Right cardiac atrium (tissue), 5 donors: ENCODE measurements at regions not wholly inside any gene's neighbourhood (a gene's known extent, or its start where the extent isn't known, plus 50 kb on each side); places are given as distances from the start of the nearest gene placed in this dataset.

Source experiments
- ATAC-seq, 2 donors: fragments of 200-7000 bp; cut with Tn5 transposase; one replicate each; pipeline versions ENCODE4 v1.8.0 to v1.9.1; 2020; ENCODE audit warnings: moderate library complexity in 2 of 2, mild to moderate bottlenecking in 1 of 2
- DNase-seq, 3 donors: peaks; one replicate each; pipeline ENCODE4 v3.0.0-alpha.2; 2020
- H3K27ac ChIP-seq: one replicate; pipeline ENCODE4 v1.5.1; 2013; ENCODE audit warnings: mild to moderate bottlenecking, low read length, control low read depth, moderate library complexity
- H3K27me3 ChIP-seq: one replicate; pipeline ENCODE4 v1.6.1; 2013; ENCODE audit not compliant: control insufficient read depth, insufficient read depth
- H3K4me1 ChIP-seq: one replicate; pipeline ENCODE4 v1.6.1; 2013; ENCODE audit warnings: low read length; ENCODE audit not compliant: control insufficient read depth, insufficient read depth
- H3K4me3 ChIP-seq: one replicate; pipeline ENCODE4 v1.5.1; 2013; ENCODE audit warnings: low read length, control low read depth
- H3K9me3 ChIP-seq: one replicate; pipeline ENCODE4 v1.6.1; 2013; ENCODE audit warnings: low read length; ENCODE audit not compliant: control insufficient read depth
- WGBS: extraction: QIAGEN DNeasy Blood & Tissue Kit; methylation state at CpG from one replicate; pipeline ENCODE4 v1.1.7; 2013; 5-methylcytosine and 5-hydroxymethylcytosine counted together
- intact Hi-C, 4 donors: fragments of 100-400 bp; cut with DNase I; formaldehyde crosslinking; loops; one replicate each; pipeline versions ENCODE4 v1.11.0 to v1.14.0; 2022 to 2023
- donor health status: healthy with polysubstance abuse.
- donor health status: DM: no; HTN: yes; CAD: no.
- donor health status: DM: no; HTN: no; CAD: no.
- donor health status: DM: no; HTN: yes; CAD: no; lungs with severe emphysema.
- donor health status: DM: yes; HTN: yes; CAD: no.

GRCh38 chr7:17067691-17068090 is 185.9 kb upstream of the AGR3 start:
- intact Hi-C loops: no loop called here
- Histone ChIP-seq H3K4me3 (no peak overlapping the region), H3K9me3 (no peaks in the 10 kb centered on the region), H3K27me3 (no peaks in the 10 kb centered on the region), H3K27ac (no peak overlapping the region), H3K4me1 (no peaks in the 10 kb centered on the region)
- ATAC-seq (no peak), DNase-seq (no peak)
- 67% methylated on average over 1 of the region's 1 CpG for WGBS

- intact Hi-C loops: no loop called here
- no peaks in the 10 kb centered on the region for H3K27me3 ChIP-seq
- H3K9me3 ChIP-seq: no peaks in the 10 kb centered on the region
- ATAC-seq (no peak), DNase-seq (no peak)
- no peak overlapping the region for H3K27ac ChIP-seq
- WGBS: 85% methylated on average over 4 of the region's 4 CpGs
- H3K4me3 ChIP-seq: no peak overlapping the region
- no peaks in the 10 kb centered on the region for H3K4me1 ChIP-seq
These were observed 187.4 kb upstream of the AGR3 start for GRCh38 chr7:17069146-17069545.

GRCh38 chr7:17070231-17070708 is 188.5 kb upstream of the AGR3 start:
- Histone ChIP-seq H3K4me3 (no peak overlapping the region), H3K27ac (no peak overlapping the region), H3K27me3 (no peaks in the 10 kb centered on the region), H3K9me3 (no peaks in the 10 kb centered on the region), H3K4me1 (no peaks in the 10 kb centered on the region)
- no peak for DNase-seq
- ATAC-seq: peak in 1 of 2 donors; percentile 68
- 59% methylated on average over 1 of the region's 1 CpG for WGBS
- intact Hi-C loops: no loop called here

- 86% methylated on average over 1 of the region's 1 CpG for WGBS
- DNase-seq: no peak
- Histone ChIP-seq H3K4me1 (no peaks in the 10 kb centered on the region), H3K27me3 (no peaks in the 10 kb centered on the region), H3K4me3 (no peak overlapping the region), H3K9me3 (no peaks in the 10 kb centered on the region), H3K27ac (no peak overlapping the region)
- no peak for ATAC-seq
- intact Hi-C loops: no loop called here
These were observed 190.1 kb upstream of the AGR3 start for GRCh38 chr7:17071866-17072265.

GRCh38 chr7:17075601-17076255 is 193.9 kb upstream of the AGR3 start:
- Histone ChIP-seq H3K27ac (no peak overlapping the region), H3K27me3 (no peaks in the 10 kb centered on the region), H3K4me1 (no peaks in the 10 kb centered on the region), H3K9me3 (no peaks in the 10 kb centered on the region), H3K4me3 (no peak overlapping the region)
- WGBS: 78% methylated on average over 6 of the region's 6 CpGs
- ATAC-seq: no peak
- intact Hi-C loops: no loop called here
- no peak for DNase-seq

GRCh38 chr7:17078298-17078697 is 196.5 kb upstream of the AGR3 start:
- no peaks in the 10 kb centered on the region for H3K27me3 ChIP-seq
- no peak overlapping the region for H3K27ac ChIP-seq
- H3K9me3 ChIP-seq: no peaks in the 10 kb centered on the region
- 91% methylated on average over 6 of the region's 6 CpGs for WGBS
- no peak overlapping the region for H3K4me3 ChIP-seq
- DNase-seq (no peak), ATAC-seq (no peak)
- intact Hi-C loops: no loop called here
- no peaks in the 10 kb centered on the region for H3K4me1 ChIP-seq

GRCh38 chr7:17083392-17084165 is 201.8 kb upstream of the AGR3 start:
- Histone ChIP-seq H3K4me1 (no peaks in the 10 kb centered on the region), H3K4me3 (no peak overlapping the region), H3K27me3 (no peaks in the 10 kb centered on the region), H3K27ac (no peak overlapping the region), H3K9me3 (no peaks in the 10 kb centered on the region)
- WGBS: 97% methylated on average over 4 of the region's 4 CpGs
- DNase-seq (no peak), ATAC-seq (no peak)
- intact Hi-C loops: no loop called here

- Histone ChIP-seq H3K4me3 (no peak overlapping the region), H3K27me3 (no peaks in the 10 kb centered on the region), H3K9me3 (no peaks in the 10 kb centered on the region), H3K27ac (no peak overlapping the region), H3K4me1 (no peaks in the 10 kb centered on the region)
- WGBS: 56% methylated on average over 1 of the region's 1 CpG
- no peak for DNase-seq
- intact Hi-C loops: no loop called here
- no peak for ATAC-seq
These were observed 202.3 kb upstream of the AGR3 start for GRCh38 chr7:17084166-17084475.

- Histone ChIP-seq H3K27ac (no peak overlapping the region), H3K4me1 (no peaks in the 10 kb centered on the region), H3K27me3 (no peaks in the 10 kb centered on the region), H3K9me3 (no peaks in the 10 kb centered on the region), H3K4me3 (no peak overlapping the region)
- WGBS: 91% methylated on average over 3 of the region's 3 CpGs
- intact Hi-C loops: no loop called here
- ATAC-seq (no peak), DNase-seq (no peak)
These were observed 203.4 kb upstream of the AGR3 start for GRCh38 chr7:17085186-17085585.

- H3K4me3 ChIP-seq: no peak overlapping the region
- ATAC-seq (no peak), DNase-seq (no peak)
- no peaks in the 10 kb centered on the region for H3K4me1 ChIP-seq
- 72% methylated on average over 5 of the region's 5 CpGs for WGBS
- H3K9me3 ChIP-seq: no peaks in the 10 kb centered on the region
- intact Hi-C loops: no loop called here
- H3K27me3 ChIP-seq: no peaks in the 10 kb centered on the region
- no peak overlapping the region for H3K27ac ChIP-seq
These were observed 204.6 kb upstream of the AGR3 start for GRCh38 chr7:17086403-17086802.

- H3K27ac ChIP-seq: no peak overlapping the region
- DNase-seq: no peak
- intact Hi-C loops: no loop called here
- no peaks in the 10 kb centered on the region for H3K27me3 ChIP-seq
- WGBS: 81% methylated on average over 2 of the region's 2 CpGs
- H3K9me3 ChIP-seq: no peaks in the 10 kb centered on the region
- no peaks in the 10 kb centered on the region for H3K4me1 ChIP-seq
- ATAC-seq: no peak
- H3K4me3 ChIP-seq: no peak overlapping the region
These were observed 207.7 kb upstream of the AHR start for GRCh38 chr7:17090751-17091150.
